ENCODE measurements at regions not wholly inside any gene's neighbourhood (a gene's known extent, or its start where the extent isn't known, plus 50 kb on each side); places are given as distances from the start of the nearest gene placed in this dataset.

GRCh38 chr17:79485991-79486390, 124.9 kb downstream of the RBFOX3 start:
- DNase-seq (ENCODE audit: insufficient read length, low spot score) (no peak), FAIRE-seq (no peak)
- no peak for TF ChIP-seq CTCF (IDR thresholded peaks at IDR 0.05; ENCODE audit: insufficient read depth, missing control alignments)

DNA sequence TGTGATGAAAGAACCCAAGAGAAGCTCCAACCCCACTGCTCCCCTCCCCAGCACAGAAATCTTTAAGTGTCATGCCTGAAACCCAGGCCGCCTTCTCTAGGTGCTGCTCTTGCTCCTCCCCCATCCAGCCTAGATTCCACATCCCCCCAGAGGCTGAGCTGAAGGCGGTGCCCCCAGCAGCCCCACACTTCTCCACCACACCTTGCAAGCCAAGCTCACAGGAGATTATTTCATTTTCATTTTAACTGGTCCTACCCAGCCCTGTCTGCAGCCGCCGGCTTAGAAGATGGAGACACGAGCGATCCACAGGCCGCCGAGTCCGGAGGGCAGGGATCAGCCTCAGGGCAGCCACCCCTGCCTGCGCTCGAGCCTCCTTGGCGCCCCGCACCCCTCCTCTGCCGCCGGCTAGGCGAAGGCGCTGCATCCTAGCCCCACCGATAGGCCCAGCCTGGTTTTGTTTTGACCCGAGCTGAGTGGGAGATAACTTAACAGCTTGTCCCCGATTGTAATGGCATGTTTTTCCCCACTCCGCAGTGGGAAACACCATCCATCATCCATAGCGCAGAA, 125.3 kb downstream of the RBFOX3 start:
- FAIRE-seq (no peak), DNase-seq (ENCODE audit: insufficient read length, low spot score) (no peak)
- TF ChIP-seq CTCF (IDR thresholded peaks at IDR 0.05; ENCODE audit: insufficient read depth, missing control alignments), result no peak

DNA sequence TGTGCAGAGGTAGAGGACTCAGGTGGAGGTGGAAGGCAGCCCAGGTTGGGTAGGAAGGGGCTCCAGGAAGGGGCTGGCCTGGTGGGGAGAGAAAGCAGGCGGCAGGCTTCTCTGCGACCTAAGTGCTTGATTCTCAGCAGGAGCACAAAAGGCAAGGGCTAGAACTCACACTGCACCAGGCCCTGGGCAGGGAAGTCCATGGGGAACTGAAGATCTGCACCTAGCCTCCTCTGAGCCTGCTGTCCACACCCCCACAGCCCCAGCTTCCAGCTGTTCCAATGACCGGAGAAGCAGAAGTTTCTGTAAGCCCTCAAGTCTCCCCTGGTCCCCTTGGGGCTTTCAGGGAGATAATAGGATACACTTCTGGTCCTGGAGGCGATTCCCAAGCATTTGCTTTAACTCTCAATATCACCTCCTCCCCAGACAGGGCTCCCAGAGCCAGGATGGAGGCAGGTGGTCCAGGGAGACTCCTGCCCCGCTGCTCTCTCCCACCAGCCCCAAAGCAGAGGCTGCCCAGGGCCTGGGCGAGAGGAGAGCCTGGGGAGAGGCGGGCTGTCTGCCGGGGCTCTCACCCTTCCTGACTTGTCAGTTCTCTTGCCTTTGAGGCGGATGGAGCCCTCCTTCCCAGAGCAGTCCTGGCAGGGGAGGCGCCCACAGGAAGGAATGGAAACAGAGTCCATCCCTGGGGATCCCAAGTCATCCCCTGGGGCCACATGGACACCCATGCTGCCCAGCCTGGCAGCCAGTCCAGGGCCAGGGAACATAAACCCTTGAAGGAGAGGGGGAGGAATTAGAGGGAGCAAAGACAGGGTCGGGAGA, 126.0 kb downstream of the RBFOX3 start:
- no peak for TF ChIP-seq CTCF (IDR thresholded peaks at IDR 0.05; ENCODE audit: insufficient read depth, missing control alignments)
- FAIRE-seq, result no peak
- no peak for DNase-seq (ENCODE audit: insufficient read length, low spot score)

DNA sequence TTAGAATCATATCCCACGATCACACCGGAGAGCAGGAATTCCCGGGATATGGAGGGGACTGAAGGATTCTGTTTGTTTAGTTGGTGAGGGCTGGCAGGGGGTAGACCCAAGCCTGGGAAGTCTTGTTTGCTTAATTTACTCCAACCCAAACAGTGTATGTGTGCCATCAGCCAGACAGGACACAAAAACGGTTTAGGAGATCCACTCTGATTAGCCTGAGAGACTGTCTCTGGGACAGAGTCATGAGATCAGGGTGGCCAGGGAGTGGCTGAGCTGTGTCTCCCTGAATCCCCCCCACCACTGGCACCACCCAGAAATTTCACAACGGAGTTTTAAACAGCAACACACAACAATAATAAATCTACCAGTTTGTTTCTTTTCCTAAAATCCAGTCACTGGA, 127.0 kb downstream of the RBFOX3 start:
- no peak for TF ChIP-seq CTCF (IDR thresholded peaks at IDR 0.05; ENCODE audit: insufficient read depth, missing control alignments)
- DNase-seq (ENCODE audit: insufficient read length, low spot score), result no peak
- no peak for FAIRE-seq

- no peak for DNase-seq (ENCODE audit: insufficient read length, low spot score)
- FAIRE-seq, result no peak
- TF ChIP-seq CTCF (IDR thresholded peaks at IDR 0.05; ENCODE audit: insufficient read depth, missing control alignments), result no peak
These were observed 127.9 kb downstream of the RBFOX3 start for GRCh38 chr17:79482727-79483521.

- TF ChIP-seq CTCF (IDR thresholded peaks at IDR 0.05; ENCODE audit: insufficient read depth, missing control alignments), result no peak
- FAIRE-seq, result no peak
- DNase-seq (ENCODE audit: insufficient read length, low spot score), result no peak
These were observed 131.0 kb downstream of the RBFOX3 start for GRCh38 chr17:79479876-79480275.
